ENCODE measurements at regions not wholly inside any gene's neighbourhood (a gene's known extent, or its start where the extent isn't known, plus 50 kb on each side); places are given as distances from the start of the nearest gene placed in this dataset.
"Not testable (repeated sequence)": the region's sequence is repeated elsewhere in the genome, so short reads cannot be mapped to it uniquely, and the experiment has no call there.

- FAIRE-seq, result no peak
Observed at GRCh38 chr10:10734356-10735064, 283.2 kb upstream of the CELF2 start.

GRCh38 chr10:10745291-10745690 is 272.4 kb upstream of the CELF2 start:
- FAIRE-seq, result no peak

- no peak for FAIRE-seq
Observed at GRCh38 chr10:10755490-10755889, 262.2 kb upstream of the CELF2 start.

- FAIRE-seq, result no peak
Observed at GRCh38 chr10:10758306-10758705, 259.4 kb upstream of the CELF2 start.

GRCh38 chr10:10759806-10760205 is 257.9 kb upstream of the CELF2 start:
- FAIRE-seq, result not testable (repeated sequence)

- no peak for FAIRE-seq
Observed at GRCh38 chr10:10765017-10765416, 252.7 kb upstream of the CELF2 start.

- FAIRE-seq, result no peak
Observed at GRCh38 chr10:10772411-10772810, 245.3 kb upstream of the CELF2 start.

GRCh38 chr10:10772874-10773508 is 244.7 kb upstream of the CELF2 start:
- FAIRE-seq, result no peak

- FAIRE-seq, result no peak
Observed at GRCh38 chr10:10774416-10774815, 243.3 kb upstream of the CELF2 start.

GRCh38 chr10:10776363-10776762 is 241.3 kb upstream of the CELF2 start:
- no peak for FAIRE-seq

GRCh38 chr10:10777279-10777678 is 240.4 kb upstream of the CELF2 start:
- FAIRE-seq, result no peak

GRCh38 chr10:10777723-10778122 is 239.9 kb upstream of the CELF2 start:
- FAIRE-seq, result no peak

GRCh38 chr10:10778959-10779358 is 238.7 kb upstream of the CELF2 start:
- no peak for FAIRE-seq

- FAIRE-seq, result no peak
Observed at GRCh38 chr10:10779511-10779910, 238.2 kb upstream of the CELF2 start.

GRCh38 chr10:10780746-10781145 is 236.9 kb upstream of the CELF2 start:
- no peak for FAIRE-seq

GRCh38 chr10:10782603-10783002 is 235.1 kb upstream of the CELF2 start:
- no peak for FAIRE-seq

GRCh38 chr10:10785627-10786026 is 232.0 kb upstream of the CELF2 start:
- FAIRE-seq, result no peak

GRCh38 chr10:10786109-10787090 is 231.3 kb upstream of the CELF2 start:
- FAIRE-seq, result no peak

- no peak for FAIRE-seq
Observed at GRCh38 chr10:10787586-10787985, 230.1 kb upstream of the CELF2 start.

GRCh38 chr10:10788761-10789160 is 228.9 kb upstream of the CELF2 start:
- FAIRE-seq, result no peak

GRCh38 chr10:10791869-10792268 is 225.8 kb upstream of the CELF2 start:
- no peak for FAIRE-seq

GRCh38 chr10:10792681-10793080 is 225.0 kb upstream of the CELF2 start:
- no peak for FAIRE-seq

GRCh38 chr10:10794046-10794445 is 223.6 kb upstream of the CELF2 start:
- no peak for FAIRE-seq

GRCh38 chr10:10794791-10795191 is 222.9 kb upstream of the CELF2 start:
- no peak for FAIRE-seq
